ENCODE measurements at regions not wholly inside any gene's neighbourhood (a gene's known extent, or its start where the extent isn't known, plus 50 kb on each side); places are given as distances from the start of the nearest gene placed in this dataset.
"Not testable (repeated sequence)": the region's sequence is repeated elsewhere in the genome, so short reads cannot be mapped to it uniquely, and the experiment has no call there.

- DNase-seq = no peak
Observed at GRCh38 chr9:102273952-102274351, 535.5 kb upstream of the GRIN3A start.

GRCh38 chr9:102253099-102253498 is 514.7 kb upstream of the GRIN3A start:
- TF ChIP-seq CTCF (IDR thresholded peaks at IDR 0.05; ENCODE audit: low read depth, low read length) = peak; percentile 33
- Histone ChIP-seq H3K36me3 (no peaks in the 10 kb centered on the region), H3K4me3 (ENCODE audit: low read depth, low read length) (no peak overlapping the region), H3K27me3 (ENCODE audit: insufficient read depth, low read depth, severe bottlenecking) (no peaks in the 10 kb centered on the region), H3K27ac (no peak overlapping the region), H3K9me3 (ENCODE audit: severe bottlenecking) (no peaks in the 10 kb centered on the region)
- no peak for DNase-seq

More at GRCh38 chr9:102273952-102274351, 535.5 kb upstream of the GRIN3A start:
- no peak for TF ChIP-seq CTCF (IDR thresholded peaks at IDR 0.05; ENCODE audit: low read depth, low read length)
- Histone ChIP-seq H3K4me3 (ENCODE audit: low read depth, low read length) (no peak overlapping the region), H3K27me3 (ENCODE audit: insufficient read depth, low read depth, severe bottlenecking) (no peaks in the 10 kb centered on the region), H3K36me3 (no peaks in the 10 kb centered on the region), H3K27ac (no peak overlapping the region), H3K9me3 (ENCODE audit: severe bottlenecking) (no peaks in the 10 kb centered on the region)

GRCh38 chr9:102244916-102245315 is 506.5 kb upstream of the GRIN3A start:
- Histone ChIP-seq H3K27ac (no peak overlapping the region), H3K9me3 (ENCODE audit: severe bottlenecking) (no peaks in the 10 kb centered on the region), H3K27me3 (ENCODE audit: insufficient read depth, low read depth, severe bottlenecking) (no peaks in the 10 kb centered on the region), H3K4me3 (ENCODE audit: low read depth, low read length) (no peak overlapping the region), H3K36me3 (no peaks in the 10 kb centered on the region)
- DNase-seq = no peak
- no peak for TF ChIP-seq CTCF (IDR thresholded peaks at IDR 0.05; ENCODE audit: low read depth, low read length)

- Histone ChIP-seq H3K27me3 (ENCODE audit: insufficient read depth, low read depth, severe bottlenecking) (no peaks in the 10 kb centered on the region), H3K9me3 (ENCODE audit: severe bottlenecking) (no peaks in the 10 kb centered on the region), H3K4me3 (ENCODE audit: low read depth, low read length) (no peak overlapping the region), H3K36me3 (no peaks in the 10 kb centered on the region), H3K27ac (no peak overlapping the region)
- TF ChIP-seq CTCF (IDR thresholded peaks at IDR 0.05; ENCODE audit: low read depth, low read length) = no peak
- DNase-seq = no peak
Observed at GRCh38 chr9:102237520-102237919, 499.1 kb upstream of the GRIN3A start.

- DNase-seq = no peak
- no peaks in the 10 kb centered on the region for H3K27me3 ChIP-seq (ENCODE audit: insufficient read depth, low read depth, severe bottlenecking)
- TF ChIP-seq CTCF (IDR thresholded peaks at IDR 0.05; ENCODE audit: low read depth, low read length) = no peak
Observed at GRCh38 chr9:102237094-102237493, 498.6 kb upstream of the GRIN3A start.

GRCh38 chr9:102227416-102227815 is 489.0 kb upstream of the GRIN3A start:
- not testable (repeated sequence) for DNase-seq; H3K27me3 ChIP-seq (ENCODE audit: insufficient read depth, low read depth, severe bottlenecking); H3K36me3 ChIP-seq; H3K27ac ChIP-seq; H3K4me3 ChIP-seq (ENCODE audit: low read depth, low read length); H3K9me3 ChIP-seq (ENCODE audit: severe bottlenecking)

More at GRCh38 chr9:102237094-102237493, 498.6 kb upstream of the GRIN3A start:
- no peaks in the 10 kb centered on the region for H3K36me3 ChIP-seq
- no peaks in the 10 kb centered on the region for H3K9me3 ChIP-seq (ENCODE audit: severe bottlenecking)
- H3K4me3 ChIP-seq (ENCODE audit: low read depth, low read length) = no peak overlapping the region
- H3K27ac ChIP-seq = no peak overlapping the region

Measured in WERI-Rb-1 (cell line).